GM12878 (cell line): ENCODE measurements at regions not wholly inside any gene's neighbourhood (a gene's known extent, or its start where the extent isn't known, plus 50 kb on each side); places are given as distances from the start of the nearest gene placed in this dataset.

Source experiments
- ATAC-seq: fragments of 200-7000 bp; cut with Tn5 transposase; 3 replicates; pipeline ENCODE4 v1.9.1; 2020; ENCODE audit warnings: mild to moderate bottlenecking, moderate library complexity
- BruUV-seq: library from RNA; stranded (reverse); fragments of 400-500 nt; replicated peaks from 2 replicates; lab custom pipeline; 2021; lab: Mats Ljungman, UMichigan
- CTCF ChIA-PET: fragments of 300-600 bp; sonication (Branson Sonifier 250); formaldehyde crosslinking; extraction: SDS; loops from one replicate; lab custom pipeline; 2021; ENCODE audit warnings: inconsistent platforms; lab: Yijun Ruan, JAX
- POLR2A ChIA-PET: fragments of 350-600 bp; formaldehyde crosslinking; extraction: SDS; loops from one replicate; lab custom pipeline; 2021; ENCODE audit warnings: inconsistent platforms; lab: Charles Lee
- RAD21 ChIA-PET: fragments of 300-600 bp; sonication (Branson Sonifier 250); formaldehyde crosslinking; loops from one replicate; lab custom pipeline; 2023; ENCODE audit warnings: antibody characterized with exemption; ENCODE audit not compliant: unreplicated experiment; lab: Charles Lee
- SMC1A ChIA-PET: fragments of 300-600 bp; sonication (Branson Sonifier 250); formaldehyde crosslinking; loops from one replicate; lab custom pipeline; 2023; ENCODE audit not compliant: unreplicated experiment, uncharacterized antibody; lab: Charles Lee
- DNase-seq: peaks from one replicate; pipeline ENCODE4 v3.0.0-alpha.2; 2011; ENCODE audit warnings: low read depth, low spot score
- FAIRE-seq: peaks from 3 replicates; lab custom pipeline; 2011; peaks lifted over from hg19 to GRCh38; lab: Jason Lieb, UNC
- H2AFZ ChIP-seq: 2 replicates; pipeline ENCODE4 v1.6.0; 2011; ENCODE audit warnings: low read depth, low read length, control low read depth; ENCODE audit not compliant: control insufficient read depth
- H3K27ac ChIP-seq: 2 replicates; pipeline ENCODE4 v1.5.1; 2011; ENCODE audit warnings: control low read depth; ENCODE audit not compliant: control insufficient read depth, insufficient read depth
- H3K27me3 ChIP-seq, 2 experiments: replicated peaks in 1 of 2; 2 replicates each; pipeline versions ENCODE4 v1.6.0 to v1.6.1; 2011; ENCODE audit warnings: low read length in 1 of 2; ENCODE audit not compliant: control insufficient read depth in 2 of 2, insufficient read depth in 2 of 2
- H3K36me3 ChIP-seq, 2 experiments: 2 replicates each; pipeline ENCODE4 v1.5.1; 2011; ENCODE audit warnings: low read length in 1 of 2; ENCODE audit not compliant: control insufficient read depth in 2 of 2, insufficient read depth in 2 of 2
- H3K4me1 ChIP-seq: 2 replicates; pipeline ENCODE4 v1.6.1; 2011; ENCODE audit warnings: mild to moderate bottlenecking, low read length, moderate library complexity, mixed read lengths; ENCODE audit not compliant: control insufficient read depth, insufficient read depth
- H3K4me2 ChIP-seq: 2 replicates; pipeline ENCODE4 v1.6.0; 2011; ENCODE audit warnings: control low read depth; ENCODE audit not compliant: control insufficient read depth, insufficient read depth
- H3K4me3 ChIP-seq: fragments of 200-600 bp; sonication (generic); 2 replicates; pipeline ENCODE4 v1.5.1; 2016
- H3K79me2 ChIP-seq: 2 replicates; pipeline ENCODE4 v1.6.0; 2011; ENCODE audit warnings: low read length; ENCODE audit not compliant: control insufficient read depth, insufficient read depth
- H3K9ac ChIP-seq: 2 replicates; pipeline ENCODE4 v1.8.0; 2011; ENCODE audit warnings: low read length, control low read depth, mixed read lengths; ENCODE audit not compliant: control insufficient read depth, insufficient read depth
- H3K9me3 ChIP-seq: replicated peaks from 3 replicates; pipeline ENCODE4 v1.5.1; 2011; ENCODE audit warnings: mild to moderate bottlenecking, low read length; ENCODE audit not compliant: control insufficient read depth, insufficient read depth
- H4K20me1 ChIP-seq: 2 replicates; pipeline ENCODE4 v1.6.0; 2011; ENCODE audit not compliant: control insufficient read depth, insufficient read depth
- BCL3 ChIP-seq: IDR thresholded peaks from 2 replicates; pipeline ENCODE4 v1.6.1; 2011; ENCODE audit warnings: borderline replicate concordance, low read depth, mild to moderate bottlenecking, moderate library complexity, low read length; ENCODE audit not compliant: insufficient read depth, poor library complexity, severe bottlenecking
- CBFB ChIP-seq: IDR thresholded peaks from 2 replicates; pipeline ENCODE4 v1.6.1; 2016; ENCODE audit warnings: antibody characterized with exemption, low read depth
- CBX3 ChIP-seq: fragments of 200-600 bp; sonication (generic); IDR thresholded peaks from 2 replicates; pipeline ENCODE4 v1.6.1; 2016; ENCODE audit warnings: low read depth, borderline replicate concordance
- CBX5 ChIP-seq: sonication (generic); IDR thresholded peaks from 2 replicates; pipeline ENCODE4 v1.6.1; 2016; ENCODE audit warnings: low read depth, moderate library complexity, mild to moderate bottlenecking, inconsistent platforms
- CHD2 ChIP-seq: IDR thresholded peaks from 2 replicates; pipeline ENCODE4 v1.6.1; 2011; ENCODE audit warnings: low read depth, low read length, improper control_type of control experiment, borderline replicate concordance
- MXI1 ChIP-seq: fragments of 150-350 bp; IDR thresholded peaks from 2 replicates; pipeline ENCODE4 v1.6.1; 2011; ENCODE audit warnings: low read depth, mild to moderate bottlenecking, inconsistent platforms, low read length, improper control_type of control experiment
- NFIC ChIP-seq: IDR thresholded peaks from 2 replicates; pipeline ENCODE4 v1.6.1; 2012; ENCODE audit warnings: low read depth, mild to moderate bottlenecking, inconsistent platforms, low read length, moderate library complexity
- NFYA ChIP-seq: IDR thresholded peaks from 2 replicates; pipeline ENCODE4 v1.6.1; 2011; ENCODE audit warnings: low read depth, mild to moderate bottlenecking, low read length, improper control_type of control experiment, borderline replicate concordance
- NR2C1 ChIP-seq: fragments of 450-650 bp; IDR thresholded peaks from 2 replicates; pipeline ENCODE4 v1.6.1; 2017; ENCODE audit warnings: antibody characterized with exemption, mild to moderate bottlenecking, moderate library complexity
- NR2C2 ChIP-seq: IDR thresholded peaks from 2 replicates; pipeline ENCODE4 v1.6.1; 2011; ENCODE audit warnings: borderline replicate concordance, low read depth; ENCODE audit not compliant: control insufficient read depth, insufficient read length
- SREBF2 ChIP-seq: IDR thresholded peaks from 2 replicates; pipeline ENCODE4 v1.6.1; 2012; ENCODE audit warnings: mild to moderate bottlenecking, low read length
- STAT1 ChIP-seq: fragments of 450-650 bp; conservative IDR thresholded peaks from 2 replicates; pipeline ENCODE4 v1.6.1; 2014; ENCODE audit warnings: antibody characterized with exemption, mild to moderate bottlenecking
- YBX1 ChIP-seq: fragments of 450-650 bp; IDR thresholded peaks from 2 replicates; pipeline ENCODE4 v1.6.1; 2016; ENCODE audit warnings: antibody characterized with exemption
- ZBTB4 ChIP-seq: fragments of 450-650 bp; formaldehyde crosslinking; IDR thresholded peaks from 2 replicates; pipeline ENCODE4 v1.4.0; 2022; ENCODE audit warnings: mild to moderate bottlenecking, moderate library complexity
- ZNF622 ChIP-seq: fragments of 450-650 bp; IDR thresholded peaks from 2 replicates; pipeline ENCODE4 v1.6.1; 2017; ENCODE audit warnings: mild to moderate bottlenecking, inconsistent platforms
- ZNF687 ChIP-seq: fragments of 450-650 bp; IDR thresholded peaks from 2 replicates; pipeline ENCODE4 v1.6.1; 2017; ENCODE audit warnings: mild to moderate bottlenecking, moderate library complexity
- WGBS: methylation state at CpG from one replicate; pipeline ENCODE4 v1.1.6; 2016; ENCODE audit warnings: low lambda C conversion rate; ENCODE audit not compliant: insufficient replicate concordance, insufficient coverage; ENCODE audit errors: missing lambda C conversion rate; 5-methylcytosine and 5-hydroxymethylcytosine counted together
- in situ Hi-C: fragments of 300-500 bp; cut with MboI; formaldehyde crosslinking; loops from 9 replicates; pipeline ENCODE4 v1.14.3; 2018; ENCODE audit warnings: mixed read lengths
- intact Hi-C: fragments of 100-400 bp; cut with micrococcal nuclease; formaldehyde crosslinking; loops from one replicate; pipeline ENCODE4 v1.14.2; 2022; ENCODE audit not compliant: unreplicated experiment

GRCh38 chr3:78183906-78184599, 1144.2 kb downstream of the ROBO2 start (continued):
- no peak for TF ChIP-seq BCL3
- TF ChIP-seq NR2C2: no peak
- TF ChIP-seq CBX3: no peak
- no peak for TF ChIP-seq CBX5
- no peak for TF ChIP-seq CHD2
- TF ChIP-seq CBFB: no peak
- TF ChIP-seq NFYA: no peak
- TF ChIP-seq NR2C1: no peak

- Histone ChIP-seq H3K79me2 (no peaks in the 10 kb centered on the region), H3K9me3 (no peaks in the 10 kb centered on the region), H2AFZ (no peak overlapping the region), H3K4me3 (no peak overlapping the region), H3K4me1 (no peaks in the 10 kb centered on the region), H4K20me1 (no peaks in the 10 kb centered on the region), H3K9ac (no peak overlapping the region), H3K27ac (no peak overlapping the region), H3K27me3 (no peaks in the 10 kb centered on the region; a peak in 1 of 4 replicates), H3K36me3 (no peaks in the 10 kb centered on the region), H3K4me2 (no peak overlapping the region)
- SMC1A ChIA-PET: no interaction called here
- BruUV-seq: no TSS peak
- intact Hi-C loops: no loop called here
- POLR2A ChIA-PET: no interaction called here
- no peak for DNase-seq
- ATAC-seq: no peak
- WGBS: 0% methylated on average over 1 of the region's 1 CpG
- RAD21 ChIA-PET: no interaction called here
- no peak for FAIRE-seq
- CTCF ChIA-PET: no interaction called here
- in situ Hi-C loops: no loop called here
- no peak for TF ChIP-seq MXI1
- no peak for TF ChIP-seq ZNF622
- no peak for TF ChIP-seq SREBF2
- no peak for TF ChIP-seq ZBTB4 (CRISPR knock-in tag)
- no peak for TF ChIP-seq ZNF687
- TF ChIP-seq STAT1: no peak
- TF ChIP-seq YBX1: no peak
- TF ChIP-seq NFIC: no peak
Measured at GRCh38 chr3:78186404-78186803, 1146.5 kb downstream of the ROBO2 start.
